K562 (cell line): ENCODE measurements at regions not wholly inside any gene's neighbourhood (a gene's known extent, or its start where the extent isn't known, plus 50 kb on each side); places are given as distances from the start of the nearest gene placed in this dataset.

Source experiments
- ATAC-seq: fragments of 200-7000 bp; cut with Tn5 transposase; 3 replicates; pipeline ENCODE4 v1.9.1; 2020; ENCODE audit warnings: moderate library complexity
- BruUV-seq: library from RNA; stranded (reverse); fragments of 400-500 nt; replicated peaks from 2 replicates; lab custom pipeline; 2021; lab: Mats Ljungman, UMichigan
- CTCF ChIA-PET: fragments of 300-600 bp; formaldehyde crosslinking; extraction: SDS; loops from one replicate; lab custom pipeline; 2021; ENCODE audit warnings: low intra/inter-chr PET ratio; lab: Yijun Ruan, JAX
- POLR2A ChIA-PET: fragments of 300-600, 350-650 bp; sonication (Branson Sonifier 250); formaldehyde crosslinking; extraction: SDS; loops from one replicate; lab custom pipeline; 2021; ENCODE audit warnings: antibody characterized with exemption, inconsistent platforms; lab: Yijun Ruan, JAX
- DNase-seq, 4 experiments: peaks; one replicate each; pipeline versions ENCODE4 v3.0.0 to v3.0.0-alpha.2; 2011 to 2018; ENCODE audit warnings: low spot score in 3 of 4, mixed read lengths in 3 of 4; ENCODE audit errors: extremely low read depth in 1 of 4
- FAIRE-seq: peaks from 2 replicates; lab custom pipeline; 2011; peaks lifted over from hg19 to GRCh38; lab: Jason Lieb, UNC
- H2AFZ ChIP-seq: 2 replicates; pipeline ENCODE4 v1.6.0; 2011; ENCODE audit warnings: low read depth, low read length, control low read depth, inconsistent platforms
- H3K27ac ChIP-seq: fragments of 200-600 bp; 3 replicates; pipeline ENCODE4 v1.8.0; 2011; ENCODE audit warnings: low read depth, mild to moderate bottlenecking, control low read depth, inconsistent platforms, low read length, moderate library complexity, mixed read lengths; ENCODE audit errors: extremely low read depth
- H3K27me3 ChIP-seq, 2 experiments: fragments of 300-600 bp in 1 of 2; 2 replicates in 1 of 2; 3 replicates in 1 of 2; pipeline versions ENCODE4 v1.6.0 to v1.8.0; 2011; ENCODE audit warnings: inconsistent platforms in 2 of 2, low read length in 2 of 2, mild to moderate bottlenecking in 1 of 2, mixed read lengths in 1 of 2, moderate library complexity in 1 of 2; ENCODE audit not compliant: control insufficient read depth in 2 of 2, insufficient read depth in 2 of 2
- H3K36me3 ChIP-seq: fragments of 300-600 bp; 3 replicates; pipeline ENCODE4 v1.8.0; 2011; ENCODE audit warnings: mild to moderate bottlenecking, low read length, inconsistent platforms; ENCODE audit not compliant: control insufficient read depth, insufficient read depth
- H3K4me1 ChIP-seq, 2 experiments: fragments of 200-600 bp in 1 of 2; replicated peaks in 1 of 2; 2 replicates in 1 of 2; 3 replicates in 1 of 2; pipeline versions ENCODE4 v1.5.1 to v1.8.0; 2011; ENCODE audit warnings: inconsistent platforms in 2 of 2, low read length in 2 of 2, mild to moderate bottlenecking in 1 of 2, mixed read lengths in 1 of 2, moderate library complexity in 1 of 2; ENCODE audit not compliant: control insufficient read depth in 2 of 2, insufficient read depth in 2 of 2
- H3K4me2 ChIP-seq: 2 replicates; pipeline ENCODE4 v1.6.1; 2011; ENCODE audit warnings: low read length, control low read depth, inconsistent platforms, mixed read lengths; ENCODE audit not compliant: insufficient read depth
- H3K4me3 ChIP-seq: fragments of 200-600 bp; sonication (generic), shearing (Covaris generic); 2 replicates; pipeline ENCODE4 v1.5.1; 2016; ENCODE audit warnings: control low read depth, inconsistent platforms
- H3K79me2 ChIP-seq: fragments of 200-600 bp; 3 replicates; pipeline ENCODE4 v1.8.0; 2011; ENCODE audit warnings: low read length, inconsistent platforms; ENCODE audit not compliant: control insufficient read depth, insufficient read depth
- H3K9ac ChIP-seq, 2 experiments: 2 replicates each; pipeline versions ENCODE4 v1.6.0 to v1.6.1; 2011; ENCODE audit warnings: low read depth in 2 of 2, low read length in 2 of 2, control low read depth in 1 of 2, inconsistent platforms in 1 of 2, mild to moderate bottlenecking in 1 of 2, mixed read lengths in 1 of 2; ENCODE audit not compliant: insufficient read depth in 1 of 2
- H3K9me1 ChIP-seq: one replicate; pipeline ENCODE4 v1.6.0; 2011; ENCODE audit warnings: inconsistent platforms, mild to moderate bottlenecking, low read length, moderate library complexity; ENCODE audit not compliant: control insufficient read depth, insufficient read depth
- H3K9me3 ChIP-seq: replicated peaks from 2 replicates; pipeline ENCODE4 v1.5.1; 2011; ENCODE audit warnings: low read depth, low read length, inconsistent platforms; ENCODE audit not compliant: control insufficient read depth, insufficient read depth
- H4K20me1 ChIP-seq: replicated peaks from 2 replicates; pipeline ENCODE4 v1.6.1; 2011; ENCODE audit warnings: low read length, inconsistent platforms, mixed read lengths; ENCODE audit not compliant: control insufficient read depth, insufficient read depth
- ATF7 ChIP-seq: fragments of 450-650 bp; IDR thresholded peaks from 2 replicates; pipeline ENCODE4 v1.7.1; 2014; ENCODE audit warnings: mild to moderate bottlenecking, moderate library complexity
- CBX8 ChIP-seq: fragments of 200-600 bp; sonication (generic); IDR thresholded peaks from 2 replicates; pipeline ENCODE4 v1.6.1; 2012; ENCODE audit warnings: borderline replicate concordance, mixed run types, low read depth, mild to moderate bottlenecking, moderate library complexity, mixed read lengths, low read length, control low read depth, inconsistent platforms; ENCODE audit not compliant: poor library complexity, severe bottlenecking; ENCODE audit errors: extremely low read depth
- NFE2 ChIP-seq: IDR thresholded peaks from 2 replicates; pipeline ENCODE4 v1.6.1; 2014; ENCODE audit warnings: antibody characterized with exemption, low read depth
- POLR2G ChIP-seq: fragments of 200-400 bp; formaldehyde crosslinking; IDR thresholded peaks from 2 replicates; pipeline ENCODE4 v1.6.1; 2017; ENCODE audit warnings: low read depth, mild to moderate bottlenecking, antibody characterized with exemption, low read length, moderate library complexity
- RBM14 ChIP-seq: fragments of 200-400 bp; formaldehyde crosslinking; IDR thresholded peaks from 2 replicates; pipeline ENCODE4 v1.6.1; 2018; ENCODE audit warnings: low read depth, mild to moderate bottlenecking, low read length, moderate library complexity, borderline replicate concordance; ENCODE audit not compliant: insufficient read depth
- SRSF7 ChIP-seq: fragments of 200-400 bp; formaldehyde crosslinking; optimal IDR thresholded peaks from 2 replicates; pipeline ENCODE3; 2017; ENCODE audit warnings: mild to moderate bottlenecking, low read depth, low read length
- ZC3H11A ChIP-seq: IDR thresholded peaks from 2 replicates; pipeline ENCODE4 v1.6.1; 2012; ENCODE audit warnings: low read depth, low read length, improper control_type of control experiment
- WGBS: fragments of 100-300 bp; shearing (Covaris generic); methylation state at CpG from one replicate; pipeline ENCODE4 v1.1.6; 2016; ENCODE audit warnings: low coverage, mixed read lengths; ENCODE audit not compliant: insufficient coverage; ENCODE audit errors: missing lambda C conversion rate; 5-methylcytosine and 5-hydroxymethylcytosine counted together
- in situ Hi-C: fragments of 300-500 bp; cut with MboI; formaldehyde crosslinking; loops from 4 replicates; pipeline ENCODE4 v1.15.0; 2018; ENCODE audit warnings: inconsistent platforms, mixed read lengths
- intact Hi-C: fragments of 100-400 bp; cut with micrococcal nuclease; formaldehyde crosslinking; loops from 2 replicates; pipeline ENCODE4 v1.14.2; 2022
- TF ChIP-seq, protein P1 (sequence below): fragments of 250-450 bp; sonication (Bioruptor Pico); IDR thresholded peaks from 2 replicates; pipeline ENCODE4 v1.8.0; 2021; ENCODE audit warnings: mild to moderate bottlenecking, moderate library complexity
- TF ChIP-seq, protein P2 (sequence below), 2 experiments: IDR thresholded peaks; 2 replicates each; pipeline ENCODE4 v1.6.1; 2012; ENCODE audit warnings: improper control_type of control experiment in 2 of 2, low read depth in 2 of 2, low read length in 2 of 2, borderline replicate concordance in 1 of 2

GRCh38 chr4:13988353-13989305 is 361.1 kb upstream of the BOD1L1 start:
- in situ Hi-C loops (no loop called here), intact Hi-C loops (no loop called here)
- WGBS: 3% methylated on average over 11 of the region's 11 CpGs
- Histone ChIP-seq H3K4me2 (no peak overlapping the region), H2AFZ (no peak overlapping the region), H4K20me1 (no peaks in the 10 kb centered on the region), H3K27ac (no peak overlapping the region), H3K9me3 (no peaks in the 10 kb centered on the region), H3K36me3 (no peaks in the 10 kb centered on the region), H3K27me3 (no peaks in the 10 kb centered on the region), H3K9ac (no peak overlapping the region), H3K4me3 (no peak overlapping the region), H3K4me1 (no peaks in the 10 kb centered on the region), H3K79me2 (no peaks in the 10 kb centered on the region), H3K9me1 (no peaks in the 10 kb centered on the region)
- no peak for ATAC-seq
- no TSS peak for BruUV-seq
- DNase-seq: no peak
- ChIA-PET POLR2A (no interaction called here), CTCF (no interaction called here)
- TF ChIP-seq SRSF7: no peak
- TF ChIP-seq CBX8: no peak
- no peak for TF ChIP-seq ZC3H11A
- TF ChIP-seq RBM14: no peak
- FAIRE-seq: no peak

- 0% methylated on average over 6 of the region's 6 CpGs for whole genome bisulfite sequencing
- POLR2A ChIA-PET: no interaction called here
- intact Hi-C loops: no loop called here
- TF ChIP-seq NFE2: no peak
- no peak for TF ChIP-seq POLR2G
- TF ChIP-seq, protein P1, sequence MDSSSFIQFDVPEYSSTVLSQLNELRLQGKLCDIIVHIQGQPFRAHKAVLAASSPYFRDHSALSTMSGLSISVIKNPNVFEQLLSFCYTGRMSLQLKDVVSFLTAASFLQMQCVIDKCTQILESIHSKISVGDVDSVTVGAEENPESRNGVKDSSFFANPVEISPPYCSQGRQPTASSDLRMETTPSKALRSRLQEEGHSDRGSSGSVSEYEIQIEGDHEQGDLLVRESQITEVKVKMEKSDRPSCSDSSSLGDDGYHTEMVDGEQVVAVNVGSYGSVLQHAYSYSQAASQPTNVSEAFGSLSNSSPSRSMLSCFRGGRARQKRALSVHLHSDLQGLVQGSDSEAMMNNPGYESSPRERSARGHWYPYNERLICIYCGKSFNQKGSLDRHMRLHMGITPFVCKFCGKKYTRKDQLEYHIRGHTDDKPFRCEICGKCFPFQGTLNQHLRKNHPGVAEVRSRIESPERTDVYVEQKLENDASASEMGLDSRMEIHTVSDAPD (CRISPR knock-in tag): no peak
- TF ChIP-seq, protein P2, sequence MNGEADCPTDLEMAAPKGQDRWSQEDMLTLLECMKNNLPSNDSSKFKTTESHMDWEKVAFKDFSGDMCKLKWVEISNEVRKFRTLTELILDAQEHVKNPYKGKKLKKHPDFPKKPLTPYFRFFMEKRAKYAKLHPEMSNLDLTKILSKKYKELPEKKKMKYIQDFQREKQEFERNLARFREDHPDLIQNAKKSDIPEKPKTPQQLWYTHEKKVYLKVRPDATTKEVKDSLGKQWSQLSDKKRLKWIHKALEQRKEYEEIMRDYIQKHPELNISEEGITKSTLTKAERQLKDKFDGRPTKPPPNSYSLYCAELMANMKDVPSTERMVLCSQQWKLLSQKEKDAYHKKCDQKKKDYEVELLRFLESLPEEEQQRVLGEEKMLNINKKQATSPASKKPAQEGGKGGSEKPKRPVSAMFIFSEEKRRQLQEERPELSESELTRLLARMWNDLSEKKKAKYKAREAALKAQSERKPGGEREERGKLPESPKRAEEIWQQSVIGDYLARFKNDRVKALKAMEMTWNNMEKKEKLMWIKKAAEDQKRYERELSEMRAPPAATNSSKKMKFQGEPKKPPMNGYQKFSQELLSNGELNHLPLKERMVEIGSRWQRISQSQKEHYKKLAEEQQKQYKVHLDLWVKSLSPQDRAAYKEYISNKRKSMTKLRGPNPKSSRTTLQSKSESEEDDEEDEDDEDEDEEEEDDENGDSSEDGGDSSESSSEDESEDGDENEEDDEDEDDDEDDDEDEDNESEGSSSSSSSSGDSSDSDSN (IDR thresholded peaks at IDR 0.05; ENCODE audit: borderline replicate concordance in 1 of 2, low read depth in 2 of 2, low read length in 2 of 2): no peak
- TF ChIP-seq ATF7: no peak
Measured at GRCh38 chr4:13989501-13989900, 362.0 kb upstream of the BOD1L1 start.

More at GRCh38 chr4:13989501-13989900, 362.0 kb upstream of the BOD1L1 start:
- Histone ChIP-seq H3K27ac (no peak overlapping the region), H3K4me1 (no peaks in the 10 kb centered on the region), H4K20me1 (no peaks in the 10 kb centered on the region), H2AFZ (no peak overlapping the region), H3K4me2 (no peak overlapping the region), H3K79me2 (no peaks in the 10 kb centered on the region), H3K9me3 (no peaks in the 10 kb centered on the region), H3K27me3 (no peaks in the 10 kb centered on the region), H3K9ac (no peak overlapping the region), H3K36me3 (no peaks in the 10 kb centered on the region), H3K9me1 (no peaks in the 10 kb centered on the region), H3K4me3 (no peak overlapping the region)
- FAIRE-seq: no peak
- DNase-seq: no peak
- no TSS peak for BruUV-seq
- CTCF ChIA-PET: no interaction called here
- in situ Hi-C loops: no loop called here
- ATAC-seq: no peak
